Upper lobe of left lung (tissue), 4 donors: ENCODE measurements at regions not wholly inside any gene's neighbourhood (a gene's known extent, or its start where the extent isn't known, plus 50 kb on each side); places are given as distances from the start of the nearest gene placed in this dataset.

Source experiments
- CTCF ChIP-seq, 6 experiments: fragments of 450-650 bp in 4 of 6; fragments of 200-600 bp in 2 of 6; sonication (generic) in 2 of 6; IDR thresholded peaks; one replicate each; pipeline ENCODE4 v1.5.1; 2016 to 2019; ENCODE audit warnings: antibody characterized with exemption in 6 of 6
- EP300 ChIP-seq, 4 donors: sonication (generic); formaldehyde crosslinking; IDR thresholded peaks; one replicate each; pipeline ENCODE4 v1.5.1; 2017; ENCODE audit warnings: antibody characterized with exemption in 4 of 4, control low read depth in 2 of 4
- POLR2A ChIP-seq, 4 donors: fragments of 450-650 bp; IDR thresholded peaks; one replicate each; pipeline ENCODE4 v1.5.1; 2016 to 2017; ENCODE audit warnings: antibody characterized with exemption in 4 of 4, mild to moderate bottlenecking in 2 of 4
- POLR2AphosphoS5 ChIP-seq, 2 donors: sonication (generic); formaldehyde crosslinking; IDR thresholded peaks; one replicate each; pipeline ENCODE4 v1.5.1; 2017; ENCODE audit warnings: antibody characterized with exemption in 2 of 2

GRCh38 chrX:107552930-107553329 is 75.4 kb upstream of the PRPS1 start:
- TF ChIP-seq CTCF (IDR thresholded peaks at IDR 0.05) (no peak), POLR2AphosphoS5 (IDR thresholded peaks at IDR 0.05) (no peak), EP300 (IDR thresholded peaks at IDR 0.05) (no peak), POLR2A (IDR thresholded peaks at IDR 0.05) (no peak)
